HG03045 (cell line): ENCODE measurements at regions not wholly inside any gene's neighbourhood (a gene's known extent, or its start where the extent isn't known, plus 50 kb on each side); places are given as distances from the start of the nearest gene placed in this dataset.

Source experiments
- ATAC-seq: cut with Tn5 transposase; IDR thresholded peaks from one replicate; pipeline ENCODE4 v1.9.1; 2021; ENCODE audit warnings: mild to moderate bottlenecking, moderate library complexity; ENCODE audit not compliant: unreplicated experiment

GRCh38 chr2:226139759-226140158 lies 659.9 kb downstream of the IRS1 start:
- ATAC-seq: no peak

- ATAC-seq: no peak
Observed at GRCh38 chr2:226137201-226137811, 662.3 kb downstream of the IRS1 start.

GRCh38 chr2:226136739-226137138 lies 662.9 kb downstream of the IRS1 start:
- no peak for ATAC-seq

- no peak for ATAC-seq
Observed at GRCh38 chr2:226135861-226136548, 663.6 kb downstream of the IRS1 start.

GRCh38 chr2:226132323-226133215 lies 667.1 kb downstream of the IRS1 start:
- no peak for ATAC-seq

- ATAC-seq: no peak
Observed at GRCh38 chr2:226131299-226131784, 668.3 kb downstream of the IRS1 start.

- ATAC-seq: no peak
Observed at GRCh38 chr2:226130192-226130591, 669.4 kb downstream of the IRS1 start.

GRCh38 chr2:226127682-226128081 lies 671.9 kb downstream of the IRS1 start:
- ATAC-seq: no peak

- ATAC-seq: no peak
Observed at GRCh38 chr2:226126104-226126503, 673.5 kb downstream of the IRS1 start.

GRCh38 chr2:226125176-226125883 lies 674.3 kb downstream of the IRS1 start:
- no peak for ATAC-seq

- ATAC-seq: no peak
Observed at GRCh38 chr2:226124548-226125011, 675.0 kb downstream of the IRS1 start.

GRCh38 chr2:226123300-226123699 lies 676.3 kb downstream of the IRS1 start:
- no peak for ATAC-seq

- ATAC-seq: no peak
Observed at GRCh38 chr2:226122041-226122440, 677.6 kb downstream of the IRS1 start.

- no peak for ATAC-seq
Observed at GRCh38 chr2:226121046-226121738, 678.4 kb downstream of the IRS1 start.

- no peak for ATAC-seq
Observed at GRCh38 chr2:226118471-226119429, 680.9 kb downstream of the IRS1 start.

GRCh38 chr2:226117510-226118065 lies 682.0 kb downstream of the IRS1 start:
- no peak for ATAC-seq

- no peak for ATAC-seq
Observed at GRCh38 chr2:226116346-226116745, 683.3 kb downstream of the IRS1 start.

- no peak for ATAC-seq
Observed at GRCh38 chr2:226115832-226116200, 683.8 kb downstream of the IRS1 start.
